Panc1 (cell line): ENCODE measurements at regions not wholly inside any gene's neighbourhood (a gene's known extent, or its start where the extent isn't known, plus 50 kb on each side); places are given as distances from the start of the nearest gene placed in this dataset.

Experiments used
- POLR2AphosphoS5 ChIP-seq: IDR thresholded peaks from 2 replicates; pipeline ENCODE4 v1.6.1; 2012; ENCODE audit warnings: mild to moderate bottlenecking, low read depth, low read length, moderate library complexity
- SIN3A ChIP-seq: IDR thresholded peaks from 2 replicates; pipeline ENCODE4 v1.6.1; 2012; ENCODE audit warnings: low read depth, mild to moderate bottlenecking, low read length, moderate library complexity, borderline replicate concordance; ENCODE audit not compliant: insufficient read depth
- TF ChIP-seq, protein P1 (sequence below), 2 experiments: IDR thresholded peaks; 2 replicates each; pipeline ENCODE4 v1.6.1; 2011 to 2012; ENCODE audit warnings: low read depth in 2 of 2, control low read depth in 1 of 2, low read length in 1 of 2, mild to moderate bottlenecking in 1 of 2, moderate library complexity in 1 of 2; ENCODE audit not compliant: insufficient read depth in 1 of 2
- TF ChIP-seq, protein P2 (sequence below): fragments of 450-650 bp; IDR thresholded peaks from 2 replicates; pipeline ENCODE4 v1.5.1; 2017; ENCODE audit warnings: mild to moderate bottlenecking

DNA sequence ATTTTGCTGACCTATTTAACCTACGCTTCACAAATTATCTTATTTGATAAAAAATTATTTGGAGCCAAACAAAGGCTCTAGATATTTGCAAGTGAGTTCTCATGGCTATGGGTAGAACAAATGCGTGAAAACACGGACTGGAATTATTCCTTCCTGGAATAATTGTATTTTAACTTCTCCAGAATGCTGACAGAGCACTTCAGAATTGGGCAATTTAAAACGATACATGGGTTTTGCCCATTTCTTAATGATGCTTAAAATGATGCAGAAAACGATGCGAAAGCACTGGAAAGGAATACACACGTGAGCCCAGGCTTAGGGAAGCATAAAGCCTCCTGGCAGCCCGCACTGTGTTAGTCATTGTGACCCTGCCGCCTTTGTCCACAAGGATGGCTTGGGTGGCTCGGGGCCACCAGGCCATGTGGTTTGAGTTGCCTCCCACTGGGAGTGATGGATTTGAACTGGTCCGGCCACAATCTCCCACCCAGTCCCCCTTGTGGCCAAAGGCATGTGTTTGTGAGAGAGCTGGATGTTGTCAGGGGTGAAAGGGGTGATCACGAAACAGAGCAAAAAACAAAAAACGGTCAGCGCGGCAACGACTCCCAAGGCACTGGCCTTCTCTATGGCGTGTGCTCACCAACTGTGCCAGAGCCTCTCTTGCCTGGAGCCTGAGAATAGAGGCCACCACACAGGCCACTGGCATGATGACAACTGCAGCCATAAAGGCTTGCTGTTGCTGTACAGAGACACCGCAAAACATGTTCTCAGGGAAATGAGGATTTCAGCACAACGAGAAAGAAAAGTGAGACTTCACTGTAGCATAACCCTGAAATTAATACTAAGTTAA, 234.2 kb upstream of the ADAMTS16 start:
- TF ChIP-seq, protein P1, sequence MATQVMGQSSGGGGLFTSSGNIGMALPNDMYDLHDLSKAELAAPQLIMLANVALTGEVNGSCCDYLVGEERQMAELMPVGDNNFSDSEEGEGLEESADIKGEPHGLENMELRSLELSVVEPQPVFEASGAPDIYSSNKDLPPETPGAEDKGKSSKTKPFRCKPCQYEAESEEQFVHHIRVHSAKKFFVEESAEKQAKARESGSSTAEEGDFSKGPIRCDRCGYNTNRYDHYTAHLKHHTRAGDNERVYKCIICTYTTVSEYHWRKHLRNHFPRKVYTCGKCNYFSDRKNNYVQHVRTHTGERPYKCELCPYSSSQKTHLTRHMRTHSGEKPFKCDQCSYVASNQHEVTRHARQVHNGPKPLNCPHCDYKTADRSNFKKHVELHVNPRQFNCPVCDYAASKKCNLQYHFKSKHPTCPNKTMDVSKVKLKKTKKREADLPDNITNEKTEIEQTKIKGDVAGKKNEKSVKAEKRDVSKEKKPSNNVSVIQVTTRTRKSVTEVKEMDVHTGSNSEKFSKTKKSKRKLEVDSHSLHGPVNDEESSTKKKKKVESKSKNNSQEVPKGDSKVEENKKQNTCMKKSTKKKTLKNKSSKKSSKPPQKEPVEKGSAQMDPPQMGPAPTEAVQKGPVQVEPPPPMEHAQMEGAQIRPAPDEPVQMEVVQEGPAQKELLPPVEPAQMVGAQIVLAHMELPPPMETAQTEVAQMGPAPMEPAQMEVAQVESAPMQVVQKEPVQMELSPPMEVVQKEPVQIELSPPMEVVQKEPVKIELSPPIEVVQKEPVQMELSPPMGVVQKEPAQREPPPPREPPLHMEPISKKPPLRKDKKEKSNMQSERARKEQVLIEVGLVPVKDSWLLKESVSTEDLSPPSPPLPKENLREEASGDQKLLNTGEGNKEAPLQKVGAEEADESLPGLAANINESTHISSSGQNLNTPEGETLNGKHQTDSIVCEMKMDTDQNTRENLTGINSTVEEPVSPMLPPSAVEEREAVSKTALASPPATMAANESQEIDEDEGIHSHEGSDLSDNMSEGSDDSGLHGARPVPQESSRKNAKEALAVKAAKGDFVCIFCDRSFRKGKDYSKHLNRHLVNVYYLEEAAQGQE (IDR thresholded peaks at IDR 0.05; ENCODE audit: insufficient read depth in 1 of 2, low read depth in 2 of 2, low read length in 1 of 2), result no peak
- TF ChIP-seq, protein P2, sequence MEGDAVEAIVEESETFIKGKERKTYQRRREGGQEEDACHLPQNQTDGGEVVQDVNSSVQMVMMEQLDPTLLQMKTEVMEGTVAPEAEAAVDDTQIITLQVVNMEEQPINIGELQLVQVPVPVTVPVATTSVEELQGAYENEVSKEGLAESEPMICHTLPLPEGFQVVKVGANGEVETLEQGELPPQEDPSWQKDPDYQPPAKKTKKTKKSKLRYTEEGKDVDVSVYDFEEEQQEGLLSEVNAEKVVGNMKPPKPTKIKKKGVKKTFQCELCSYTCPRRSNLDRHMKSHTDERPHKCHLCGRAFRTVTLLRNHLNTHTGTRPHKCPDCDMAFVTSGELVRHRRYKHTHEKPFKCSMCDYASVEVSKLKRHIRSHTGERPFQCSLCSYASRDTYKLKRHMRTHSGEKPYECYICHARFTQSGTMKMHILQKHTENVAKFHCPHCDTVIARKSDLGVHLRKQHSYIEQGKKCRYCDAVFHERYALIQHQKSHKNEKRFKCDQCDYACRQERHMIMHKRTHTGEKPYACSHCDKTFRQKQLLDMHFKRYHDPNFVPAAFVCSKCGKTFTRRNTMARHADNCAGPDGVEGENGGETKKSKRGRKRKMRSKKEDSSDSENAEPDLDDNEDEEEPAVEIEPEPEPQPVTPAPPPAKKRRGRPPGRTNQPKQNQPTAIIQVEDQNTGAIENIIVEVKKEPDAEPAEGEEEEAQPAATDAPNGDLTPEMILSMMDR, result no peak
- TF ChIP-seq SIN3A, result no peak
- no peak for TF ChIP-seq POLR2AphosphoS5
